SK-N-SH (cell line): ENCODE measurements at regions not wholly inside any gene's neighbourhood (a gene's known extent, or its start where the extent isn't known, plus 50 kb on each side); places are given as distances from the start of the nearest gene placed in this dataset.

ENCODE experiments used
- GABPA ChIP-seq: IDR thresholded peaks from 2 replicates; pipeline ENCODE4 v1.4.0; 2012; ENCODE audit warnings: low read depth, mild to moderate bottlenecking
- SMC3 ChIP-seq: IDR thresholded peaks from 2 replicates; pipeline ENCODE4 v1.6.1; 2012; ENCODE audit warnings: low read depth, low read length, improper control_type of control experiment
- TF ChIP-seq, protein P1 (sequence below): IDR thresholded peaks from 2 replicates; pipeline ENCODE4 v1.6.1; 2012; ENCODE audit warnings: mild to moderate bottlenecking, low read depth, low read length, moderate library complexity
- TF ChIP-seq, protein P2 (sequence below): fragments of 200-600 bp; sonication (generic); IDR thresholded peaks from 2 replicates; pipeline ENCODE4 v1.6.1; 2017; ENCODE audit warnings: antibody characterized with exemption, mild to moderate bottlenecking, moderate library complexity
- TF ChIP-seq, protein P3 (sequence below): IDR thresholded peaks from 2 replicates; pipeline ENCODE4 v1.4.0; 2012; ENCODE audit warnings: low read depth, borderline replicate concordance
- TF ChIP-seq, protein P4 (sequence below): fragments of 150-350 bp; IDR thresholded peaks from 2 replicates; pipeline ENCODE4 v1.6.1; 2017; ENCODE audit warnings: antibody characterized with exemption, low read length, low read depth, borderline replicate concordance

DNA sequence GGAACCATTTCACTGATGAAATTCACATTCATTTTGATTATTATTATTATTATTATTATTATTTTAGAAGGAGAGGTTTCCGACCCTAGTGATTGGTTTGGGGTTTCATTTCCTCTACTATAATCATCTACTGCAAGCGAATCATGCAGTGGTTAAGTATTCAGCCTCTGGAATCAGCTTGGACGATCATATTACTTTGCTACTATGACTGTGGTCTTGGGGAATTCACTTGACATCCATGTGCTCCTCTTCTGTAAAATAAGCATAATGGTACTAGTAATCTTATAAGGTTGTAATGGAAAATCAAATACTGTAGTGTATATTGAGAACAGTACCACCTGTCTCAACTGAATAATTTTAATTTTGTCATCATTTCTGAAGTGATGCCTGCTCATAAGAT, 132.1 kb upstream of the SLC4A4 start:
- TF ChIP-seq, protein P1, sequence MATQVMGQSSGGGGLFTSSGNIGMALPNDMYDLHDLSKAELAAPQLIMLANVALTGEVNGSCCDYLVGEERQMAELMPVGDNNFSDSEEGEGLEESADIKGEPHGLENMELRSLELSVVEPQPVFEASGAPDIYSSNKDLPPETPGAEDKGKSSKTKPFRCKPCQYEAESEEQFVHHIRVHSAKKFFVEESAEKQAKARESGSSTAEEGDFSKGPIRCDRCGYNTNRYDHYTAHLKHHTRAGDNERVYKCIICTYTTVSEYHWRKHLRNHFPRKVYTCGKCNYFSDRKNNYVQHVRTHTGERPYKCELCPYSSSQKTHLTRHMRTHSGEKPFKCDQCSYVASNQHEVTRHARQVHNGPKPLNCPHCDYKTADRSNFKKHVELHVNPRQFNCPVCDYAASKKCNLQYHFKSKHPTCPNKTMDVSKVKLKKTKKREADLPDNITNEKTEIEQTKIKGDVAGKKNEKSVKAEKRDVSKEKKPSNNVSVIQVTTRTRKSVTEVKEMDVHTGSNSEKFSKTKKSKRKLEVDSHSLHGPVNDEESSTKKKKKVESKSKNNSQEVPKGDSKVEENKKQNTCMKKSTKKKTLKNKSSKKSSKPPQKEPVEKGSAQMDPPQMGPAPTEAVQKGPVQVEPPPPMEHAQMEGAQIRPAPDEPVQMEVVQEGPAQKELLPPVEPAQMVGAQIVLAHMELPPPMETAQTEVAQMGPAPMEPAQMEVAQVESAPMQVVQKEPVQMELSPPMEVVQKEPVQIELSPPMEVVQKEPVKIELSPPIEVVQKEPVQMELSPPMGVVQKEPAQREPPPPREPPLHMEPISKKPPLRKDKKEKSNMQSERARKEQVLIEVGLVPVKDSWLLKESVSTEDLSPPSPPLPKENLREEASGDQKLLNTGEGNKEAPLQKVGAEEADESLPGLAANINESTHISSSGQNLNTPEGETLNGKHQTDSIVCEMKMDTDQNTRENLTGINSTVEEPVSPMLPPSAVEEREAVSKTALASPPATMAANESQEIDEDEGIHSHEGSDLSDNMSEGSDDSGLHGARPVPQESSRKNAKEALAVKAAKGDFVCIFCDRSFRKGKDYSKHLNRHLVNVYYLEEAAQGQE = no peak
- TF ChIP-seq SMC3 (no peak), GABPA (no peak)
- TF ChIP-seq, protein P2, sequence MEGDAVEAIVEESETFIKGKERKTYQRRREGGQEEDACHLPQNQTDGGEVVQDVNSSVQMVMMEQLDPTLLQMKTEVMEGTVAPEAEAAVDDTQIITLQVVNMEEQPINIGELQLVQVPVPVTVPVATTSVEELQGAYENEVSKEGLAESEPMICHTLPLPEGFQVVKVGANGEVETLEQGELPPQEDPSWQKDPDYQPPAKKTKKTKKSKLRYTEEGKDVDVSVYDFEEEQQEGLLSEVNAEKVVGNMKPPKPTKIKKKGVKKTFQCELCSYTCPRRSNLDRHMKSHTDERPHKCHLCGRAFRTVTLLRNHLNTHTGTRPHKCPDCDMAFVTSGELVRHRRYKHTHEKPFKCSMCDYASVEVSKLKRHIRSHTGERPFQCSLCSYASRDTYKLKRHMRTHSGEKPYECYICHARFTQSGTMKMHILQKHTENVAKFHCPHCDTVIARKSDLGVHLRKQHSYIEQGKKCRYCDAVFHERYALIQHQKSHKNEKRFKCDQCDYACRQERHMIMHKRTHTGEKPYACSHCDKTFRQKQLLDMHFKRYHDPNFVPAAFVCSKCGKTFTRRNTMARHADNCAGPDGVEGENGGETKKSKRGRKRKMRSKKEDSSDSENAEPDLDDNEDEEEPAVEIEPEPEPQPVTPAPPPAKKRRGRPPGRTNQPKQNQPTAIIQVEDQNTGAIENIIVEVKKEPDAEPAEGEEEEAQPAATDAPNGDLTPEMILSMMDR = no peak
- TF ChIP-seq, protein P3, sequence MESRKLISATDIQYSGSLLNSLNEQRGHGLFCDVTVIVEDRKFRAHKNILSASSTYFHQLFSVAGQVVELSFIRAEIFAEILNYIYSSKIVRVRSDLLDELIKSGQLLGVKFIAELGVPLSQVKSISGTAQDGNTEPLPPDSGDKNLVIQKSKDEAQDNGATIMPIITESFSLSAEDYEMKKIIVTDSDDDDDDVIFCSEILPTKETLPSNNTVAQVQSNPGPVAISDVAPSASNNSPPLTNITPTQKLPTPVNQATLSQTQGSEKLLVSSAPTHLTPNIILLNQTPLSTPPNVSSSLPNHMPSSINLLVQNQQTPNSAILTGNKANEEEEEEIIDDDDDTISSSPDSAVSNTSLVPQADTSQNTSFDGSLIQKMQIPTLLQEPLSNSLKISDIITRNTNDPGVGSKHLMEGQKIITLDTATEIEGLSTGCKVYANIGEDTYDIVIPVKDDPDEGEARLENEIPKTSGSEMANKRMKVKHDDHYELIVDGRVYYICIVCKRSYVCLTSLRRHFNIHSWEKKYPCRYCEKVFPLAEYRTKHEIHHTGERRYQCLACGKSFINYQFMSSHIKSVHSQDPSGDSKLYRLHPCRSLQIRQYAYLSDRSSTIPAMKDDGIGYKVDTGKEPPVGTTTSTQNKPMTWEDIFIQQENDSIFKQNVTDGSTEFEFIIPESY = no peak
- TF ChIP-seq, protein P4, sequence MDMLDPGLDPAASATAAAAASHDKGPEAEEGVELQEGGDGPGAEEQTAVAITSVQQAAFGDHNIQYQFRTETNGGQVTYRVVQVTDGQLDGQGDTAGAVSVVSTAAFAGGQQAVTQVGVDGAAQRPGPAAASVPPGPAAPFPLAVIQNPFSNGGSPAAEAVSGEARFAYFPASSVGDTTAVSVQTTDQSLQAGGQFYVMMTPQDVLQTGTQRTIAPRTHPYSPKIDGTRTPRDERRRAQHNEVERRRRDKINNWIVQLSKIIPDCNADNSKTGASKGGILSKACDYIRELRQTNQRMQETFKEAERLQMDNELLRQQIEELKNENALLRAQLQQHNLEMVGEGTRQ = no peak
